ENCODE measurements at regions not wholly inside any gene's neighbourhood (a gene's known extent, or its start where the extent isn't known, plus 50 kb on each side); places are given as distances from the start of the nearest gene placed in this dataset.

- DNase-seq = peak in 5 of 7 donors; percentile 20 to 31 (median 25)
- Histone ChIP-seq H3K4me1 (replicated peaks in 1 of 2) (peaks cover 5 to 23% of the 10 kb centered on the region in 2 donors), H3K27me3 (no peaks in the 10 kb centered on the region), H3K36me3 (replicated peaks in 1 of 2) (no peaks in the 10 kb centered on the region), H3K9me3 (replicated peaks in 1 of 3) (no peaks in the 10 kb centered on the region), H3K4me3 (no peak overlapping the region), H3K27ac (no peak overlapping the region)
- intact Hi-C loops (cut with DNase I) = no loop called here
- 60 to 65% (median 64%) methylated on average over 4 of the region's 4 CpGs for WGBS, 4 donors
- no peak for TF ChIP-seq POLR2A (IDR thresholded peaks at IDR 0.05)
- TF ChIP-seq, protein P1, sequence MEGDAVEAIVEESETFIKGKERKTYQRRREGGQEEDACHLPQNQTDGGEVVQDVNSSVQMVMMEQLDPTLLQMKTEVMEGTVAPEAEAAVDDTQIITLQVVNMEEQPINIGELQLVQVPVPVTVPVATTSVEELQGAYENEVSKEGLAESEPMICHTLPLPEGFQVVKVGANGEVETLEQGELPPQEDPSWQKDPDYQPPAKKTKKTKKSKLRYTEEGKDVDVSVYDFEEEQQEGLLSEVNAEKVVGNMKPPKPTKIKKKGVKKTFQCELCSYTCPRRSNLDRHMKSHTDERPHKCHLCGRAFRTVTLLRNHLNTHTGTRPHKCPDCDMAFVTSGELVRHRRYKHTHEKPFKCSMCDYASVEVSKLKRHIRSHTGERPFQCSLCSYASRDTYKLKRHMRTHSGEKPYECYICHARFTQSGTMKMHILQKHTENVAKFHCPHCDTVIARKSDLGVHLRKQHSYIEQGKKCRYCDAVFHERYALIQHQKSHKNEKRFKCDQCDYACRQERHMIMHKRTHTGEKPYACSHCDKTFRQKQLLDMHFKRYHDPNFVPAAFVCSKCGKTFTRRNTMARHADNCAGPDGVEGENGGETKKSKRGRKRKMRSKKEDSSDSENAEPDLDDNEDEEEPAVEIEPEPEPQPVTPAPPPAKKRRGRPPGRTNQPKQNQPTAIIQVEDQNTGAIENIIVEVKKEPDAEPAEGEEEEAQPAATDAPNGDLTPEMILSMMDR (IDR thresholded peaks at IDR 0.05) = no peak
Measured at GRCh38 chr12:70043490-70044138, 199.6 kb upstream of the CNOT2 start.

DNA sequence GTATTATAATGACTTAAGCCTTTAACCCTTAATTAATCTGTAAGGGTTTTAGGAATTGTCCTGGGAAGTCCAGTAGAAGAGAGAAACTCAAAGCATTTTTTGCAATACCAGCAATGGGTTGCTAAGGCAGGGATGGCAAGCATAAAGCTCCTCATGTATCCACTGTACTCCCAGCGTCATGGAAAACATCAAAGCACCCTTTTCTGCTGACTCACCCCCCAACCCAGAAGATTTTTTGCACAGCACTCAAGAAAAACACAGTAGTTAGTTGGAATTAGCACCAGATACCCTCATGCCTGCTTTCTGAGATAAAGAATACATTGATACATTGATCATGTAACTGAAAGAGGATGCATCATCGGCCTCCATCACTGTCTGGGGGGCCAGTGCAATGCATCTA is 199.1 kb upstream of the CNOT2 start:
- Histone ChIP-seq H3K27me3 (no peaks in the 10 kb centered on the region), H3K27ac (no peak overlapping the region), H3K4me1 (replicated peaks in 1 of 2) (peaks cover 5 to 23% of the 10 kb centered on the region in 2 donors), H3K4me3 (no peak overlapping the region), H3K9me3 (replicated peaks in 1 of 3) (no peaks in the 10 kb centered on the region), H3K36me3 (replicated peaks in 1 of 2) (no peaks in the 10 kb centered on the region)
- no peak for DNase-seq
- intact Hi-C loops (cut with DNase I) = no loop called here
- TF ChIP-seq, protein P1 (IDR thresholded peaks at IDR 0.05) = no peak
- no peak for TF ChIP-seq POLR2A (IDR thresholded peaks at IDR 0.05)
- WGBS, 4 donors = 78 to 91% (median 88%) methylated on average over 2 of the region's 2 CpGs

DNA sequence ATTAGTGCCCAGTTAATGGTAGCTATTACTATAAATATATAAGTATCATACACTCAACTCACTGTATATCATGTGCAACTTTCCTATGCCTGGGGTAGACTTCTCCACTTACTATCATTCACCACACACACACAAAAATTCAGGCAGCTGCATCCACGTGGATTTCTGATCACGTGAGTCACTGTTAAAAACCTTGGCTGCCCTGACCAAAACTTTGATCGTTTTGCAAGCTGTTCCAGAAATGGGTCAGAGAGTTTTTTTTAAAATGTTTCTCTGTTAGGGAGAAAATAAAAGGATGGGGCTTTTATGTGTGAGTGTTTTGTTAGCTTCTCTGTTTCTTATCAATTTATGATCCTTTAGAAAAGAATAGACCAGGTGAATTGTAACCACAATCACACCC is 198.2 kb upstream of the CNOT2 start:
- 22 to 44% (median 31%) methylated on average over 3 of the region's 3 CpGs for WGBS, 4 donors
- no peak overlapping the region for H3K4me3 ChIP-seq
- peak overlapping the region in 2 of 5 donors; percentile 2 to 34 for H3K27ac ChIP-seq
- DNase-seq = peak in 6 of 7 donors; percentile 48 to 79 (median 66)
- H3K36me3 ChIP-seq (replicated peaks in 1 of 2) = no peaks in the 10 kb centered on the region
- TF ChIP-seq, protein P1 (IDR thresholded peaks at IDR 0.05) = no peak
- TF ChIP-seq POLR2A (IDR thresholded peaks at IDR 0.05) = no peak
- peaks cover 5 to 23% of the 10 kb centered on the region in 2 donors for H3K4me1 ChIP-seq (replicated peaks in 1 of 2)
- intact Hi-C loops (cut with DNase I) = no loop called here
- H3K9me3 ChIP-seq (replicated peaks in 1 of 3) = no peaks in the 10 kb centered on the region
- H3K27me3 ChIP-seq = no peaks in the 10 kb centered on the region

GRCh38 chr12:70045514-70045913 is 197.7 kb upstream of the CNOT2 start:
- intact Hi-C loops (cut with DNase I) = no loop called here
- peaks cover 5 to 23% of the 10 kb centered on the region in 2 donors for H3K4me1 ChIP-seq (replicated peaks in 1 of 2)
- H3K4me3 ChIP-seq = no peak overlapping the region
- peak overlapping the region in 2 of 5 donors; percentile 2 to 34 for H3K27ac ChIP-seq
- no peaks in the 10 kb centered on the region for H3K9me3 ChIP-seq (replicated peaks in 1 of 3)
- WGBS, 4 donors = 65 to 81% (median 79%) methylated on average over 4 of the region's 4 CpGs
- H3K27me3 ChIP-seq = no peaks in the 10 kb centered on the region
- DNase-seq = peak in 1 of 7 donors; percentile 22
- no peaks in the 10 kb centered on the region for H3K36me3 ChIP-seq (replicated peaks in 1 of 2)
- no peak for TF ChIP-seq POLR2A (IDR thresholded peaks at IDR 0.05)
- TF ChIP-seq, protein P1 (IDR thresholded peaks at IDR 0.05) = no peak

Data from adrenal gland (tissue), 9 donors.